ENCODE measurements at regions not wholly inside any gene's neighbourhood (a gene's known extent, or its start where the extent isn't known, plus 50 kb on each side); places are given as distances from the start of the nearest gene placed in this dataset.

DNA sequence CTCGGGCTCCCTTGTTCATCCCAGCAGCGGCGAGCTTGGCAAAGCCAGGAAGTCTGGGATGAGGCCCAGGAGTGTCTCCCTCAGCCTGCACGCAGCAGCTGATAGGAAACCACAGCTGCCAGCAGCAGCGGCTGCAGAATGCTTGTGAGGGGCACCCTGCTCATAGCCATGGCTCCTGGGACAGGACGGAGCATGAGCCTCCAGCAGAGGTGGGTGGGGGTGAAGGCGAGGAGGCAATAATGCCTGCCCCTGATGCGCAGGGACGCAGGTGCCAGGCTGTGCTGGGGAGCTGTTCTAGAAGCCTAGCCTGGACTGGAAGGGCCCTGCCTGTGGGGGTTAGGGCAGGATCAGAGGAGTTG, 157.9 kb downstream of the CD83 start:
- no peak for TF ChIP-seq ZNF792 (tag by site-specific recombination; IDR thresholded peaks at IDR 0.05)
- TF ChIP-seq ZNF174 (tag by site-specific recombination; IDR thresholded peaks at IDR 0.05): no peak
- TF ChIP-seq ZBTB7A (tag by site-specific recombination; IDR thresholded peaks at IDR 0.05; ENCODE audit: low read depth): no peak
- TF ChIP-seq ZNF501 (tag by site-specific recombination; IDR thresholded peaks at IDR 0.05): no peak
- TF ChIP-seq, protein P1, sequence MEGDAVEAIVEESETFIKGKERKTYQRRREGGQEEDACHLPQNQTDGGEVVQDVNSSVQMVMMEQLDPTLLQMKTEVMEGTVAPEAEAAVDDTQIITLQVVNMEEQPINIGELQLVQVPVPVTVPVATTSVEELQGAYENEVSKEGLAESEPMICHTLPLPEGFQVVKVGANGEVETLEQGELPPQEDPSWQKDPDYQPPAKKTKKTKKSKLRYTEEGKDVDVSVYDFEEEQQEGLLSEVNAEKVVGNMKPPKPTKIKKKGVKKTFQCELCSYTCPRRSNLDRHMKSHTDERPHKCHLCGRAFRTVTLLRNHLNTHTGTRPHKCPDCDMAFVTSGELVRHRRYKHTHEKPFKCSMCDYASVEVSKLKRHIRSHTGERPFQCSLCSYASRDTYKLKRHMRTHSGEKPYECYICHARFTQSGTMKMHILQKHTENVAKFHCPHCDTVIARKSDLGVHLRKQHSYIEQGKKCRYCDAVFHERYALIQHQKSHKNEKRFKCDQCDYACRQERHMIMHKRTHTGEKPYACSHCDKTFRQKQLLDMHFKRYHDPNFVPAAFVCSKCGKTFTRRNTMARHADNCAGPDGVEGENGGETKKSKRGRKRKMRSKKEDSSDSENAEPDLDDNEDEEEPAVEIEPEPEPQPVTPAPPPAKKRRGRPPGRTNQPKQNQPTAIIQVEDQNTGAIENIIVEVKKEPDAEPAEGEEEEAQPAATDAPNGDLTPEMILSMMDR (tag by site-specific recombination; IDR thresholded peaks at IDR 0.05): no peak
- no peak for TF ChIP-seq ZBTB8A (tag by site-specific recombination; IDR thresholded peaks at IDR 0.05)
- TF ChIP-seq SETDB1 (IDR thresholded peaks at IDR 0.05; ENCODE audit: insufficient read length, low read length): no peak
- TF ChIP-seq ZNF175 (tag by site-specific recombination; IDR thresholded peaks at IDR 0.05): no peak
- no peak for TF ChIP-seq ZNF707 (tag by site-specific recombination; IDR thresholded peaks at IDR 0.05)
- TF ChIP-seq, protein P2, sequence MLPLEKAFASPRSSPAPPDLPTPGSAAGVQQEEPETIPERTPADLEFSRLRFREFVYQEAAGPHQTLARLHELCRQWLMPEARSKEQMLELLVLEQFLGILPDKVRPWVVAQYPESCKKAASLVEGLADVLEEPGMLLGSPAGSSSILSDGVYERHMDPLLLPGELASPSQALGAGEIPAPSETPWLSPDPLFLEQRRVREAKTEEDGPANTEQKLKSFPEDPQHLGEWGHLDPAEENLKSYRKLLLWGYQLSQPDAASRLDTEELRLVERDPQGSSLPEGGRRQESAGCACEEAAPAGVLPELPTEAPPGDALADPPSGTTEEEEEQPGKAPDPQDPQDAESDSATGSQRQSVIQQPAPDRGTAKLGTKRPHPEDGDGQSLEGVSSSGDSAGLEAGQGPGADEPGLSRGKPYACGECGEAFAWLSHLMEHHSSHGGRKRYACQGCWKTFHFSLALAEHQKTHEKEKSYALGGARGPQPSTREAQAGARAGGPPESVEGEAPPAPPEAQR (tag by site-specific recombination; IDR thresholded peaks at IDR 0.05): no peak
- no peak for TF ChIP-seq MZF1 (tag by site-specific recombination; IDR thresholded peaks at IDR 0.05; ENCODE audit: borderline replicate concordance)
- TF ChIP-seq ZNF768 (tag by site-specific recombination; IDR thresholded peaks at IDR 0.05): no peak
